CD1c-positive myeloid dendritic cell (primary cell): ENCODE measurements at regions not wholly inside any gene's neighbourhood (a gene's known extent, or its start where the extent isn't known, plus 50 kb on each side); places are given as distances from the start of the nearest gene placed in this dataset.

ENCODE experiments used
- DNase-seq: peaks from one replicate; pipeline ENCODE4 v3.0.0-alpha.2; 2016; ENCODE audit errors: extremely low spot score

DNA sequence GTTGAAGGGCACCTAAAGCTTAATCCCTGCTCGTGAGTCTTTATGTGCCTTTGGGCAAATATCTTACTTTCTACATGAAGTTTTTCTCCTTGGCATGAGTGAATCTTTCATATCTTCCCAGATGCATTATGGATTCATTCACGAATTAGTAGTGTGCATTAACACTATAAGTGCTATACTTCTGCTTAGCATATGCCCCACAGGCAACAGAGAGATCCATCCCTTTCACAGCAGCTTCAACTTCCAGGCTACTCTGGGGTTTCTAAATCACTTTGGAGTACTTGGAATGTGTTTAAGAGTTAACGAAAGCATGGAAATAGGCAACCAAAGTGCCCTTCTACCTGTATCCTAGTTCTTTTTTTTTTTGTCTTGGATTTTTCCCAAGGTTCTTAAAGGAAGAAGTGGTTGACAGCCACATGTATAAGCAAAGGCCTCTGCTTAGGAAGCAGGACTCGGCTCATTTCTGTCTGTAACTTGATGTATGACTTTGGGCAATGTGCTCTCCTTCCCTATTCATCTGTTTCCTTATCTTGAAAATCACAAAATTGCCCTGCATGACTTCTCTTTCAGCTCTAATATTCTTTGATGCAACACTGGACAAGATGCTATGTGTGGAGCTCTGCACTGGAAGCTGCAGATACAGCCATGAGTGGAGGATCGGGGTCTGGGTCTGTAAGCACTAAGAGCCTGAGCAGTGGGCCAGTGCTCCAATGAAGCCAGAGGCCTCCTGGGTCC lies 54.5 kb upstream of the ME3 start:
- no peak for DNase-seq

DNA sequence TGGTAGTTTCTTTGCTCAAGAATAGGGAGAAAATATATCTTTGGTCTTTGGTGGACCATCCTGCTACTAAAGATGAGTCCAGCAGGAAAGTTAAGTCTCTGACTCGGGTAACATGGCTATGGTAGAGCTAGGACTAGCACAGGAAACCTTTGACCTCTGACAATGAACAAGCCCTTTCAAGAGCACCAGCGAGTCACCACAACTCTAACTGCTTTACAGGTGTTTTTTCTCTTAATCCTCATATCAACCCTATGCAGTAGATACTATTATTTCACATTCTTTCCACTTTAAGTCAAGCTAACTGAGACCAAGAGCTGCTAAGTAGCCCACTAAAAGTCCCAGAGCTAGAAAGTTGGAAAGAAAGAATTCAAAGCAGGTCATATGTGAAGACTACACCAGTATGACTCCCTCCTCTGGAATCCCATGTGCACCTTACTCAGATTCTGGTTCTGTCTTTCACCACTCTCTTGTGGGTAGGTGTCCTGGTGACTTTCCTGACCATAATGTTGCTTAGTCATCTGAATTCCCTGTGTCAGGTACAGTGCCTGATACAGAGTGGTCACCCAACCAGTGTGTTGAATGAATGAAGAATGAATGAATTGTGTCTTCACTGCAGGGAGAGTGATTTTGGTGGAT lies 53.8 kb upstream of the ME3 start:
- DNase-seq, result no peak

DNA sequence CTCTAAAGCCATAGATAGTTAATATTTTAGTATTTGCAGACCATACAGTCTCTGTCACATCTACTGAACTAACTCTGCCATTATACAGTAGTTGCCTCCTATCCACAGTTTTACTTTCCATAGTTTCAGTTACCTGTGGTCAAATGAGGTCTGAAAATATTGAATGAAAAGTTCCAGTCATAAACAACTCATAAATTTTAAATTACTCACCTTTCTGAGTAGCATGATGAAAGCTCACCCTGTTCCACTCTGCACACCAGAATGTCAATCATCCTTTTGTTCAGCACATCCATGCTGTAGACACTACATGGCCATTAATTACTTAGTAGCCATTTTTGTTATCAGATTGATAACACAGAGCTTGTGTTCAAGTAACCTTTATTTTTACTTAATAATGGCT lies 51.7 kb upstream of the ME3 start:
- no peak for DNase-seq

DNA sequence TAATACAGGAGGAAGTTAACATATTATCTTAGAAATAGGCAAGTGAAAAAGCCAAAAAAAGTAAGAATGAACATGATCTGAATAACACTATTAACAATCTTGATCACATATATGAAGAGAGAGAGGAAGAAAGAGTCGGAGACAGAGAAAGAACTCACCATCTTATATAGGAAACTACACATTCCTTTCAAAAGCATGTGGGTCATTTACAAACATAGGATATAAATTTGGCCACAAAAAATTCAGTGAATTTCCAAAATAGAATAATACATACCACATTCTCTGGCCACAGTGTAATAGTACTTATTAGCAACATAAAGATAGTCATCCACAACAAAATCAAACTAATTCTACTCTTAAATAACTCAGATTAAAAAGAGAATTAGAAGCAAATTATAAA lies 50.9 kb upstream of the ME3 start:
- no peak for DNase-seq

DNA sequence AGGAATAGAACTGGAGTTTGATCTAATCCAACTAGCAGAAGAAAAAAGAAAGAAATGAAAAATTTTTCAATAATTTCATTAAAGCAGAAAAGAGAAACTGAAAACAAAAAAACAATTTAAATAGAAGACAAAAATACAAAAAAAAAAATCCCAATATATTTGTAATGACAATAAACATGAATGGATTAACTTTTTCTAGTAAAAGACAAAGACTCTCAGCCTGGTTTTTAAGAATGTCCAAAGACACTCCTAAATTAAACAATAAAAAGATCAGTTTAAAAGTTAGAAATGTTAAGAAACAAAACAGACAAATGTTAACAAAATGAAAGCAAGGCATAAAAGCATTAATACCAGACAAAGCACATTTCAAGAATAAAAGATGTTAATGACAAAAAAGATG lies 50.3 kb upstream of the ME3 start:
- DNase-seq, result no peak
